ENCODE measurements at regions not wholly inside any gene's neighbourhood (a gene's known extent, or its start where the extent isn't known, plus 50 kb on each side); places are given as distances from the start of the nearest gene placed in this dataset.

- no peak for TF ChIP-seq CTCF (IDR thresholded peaks at IDR 0.05; ENCODE audit: borderline replicate concordance, extremely low read depth, insufficient read depth)
- DNase-seq (no peak), FAIRE-seq (no peak)
- no peaks in the 10 kb centered on the region for H3K36me3 ChIP-seq (ENCODE audit: control insufficient read depth in 2 of 3, insufficient read depth in 3 of 3, low read length in 3 of 3)
- no peaks in the 10 kb centered on the region for H3K4me1 ChIP-seq (ENCODE audit: control insufficient read depth in 2 of 3, insufficient read depth in 2 of 3, low read depth in 1 of 3, low read length in 3 of 3)
- H3K27me3 ChIP-seq (ENCODE audit: control insufficient read depth, insufficient read depth, low read length) = no peaks in the 10 kb centered on the region
- no peaks in the 10 kb centered on the region for H3K9me3 ChIP-seq (ENCODE audit: control insufficient read depth in 2 of 3, insufficient read depth in 1 of 3, low read length in 3 of 3)
- H3K27ac ChIP-seq (ENCODE audit: low read depth in 2 of 2, low read length in 2 of 2) = no peak overlapping the region
- H3K9ac ChIP-seq (ENCODE audit: low read length in 3 of 3) = no peak overlapping the region
- intact Hi-C loops (cut with DNase I) = no loop called here
- no peak overlapping the region for H3K4me3 ChIP-seq (ENCODE audit: low read length in 3 of 3)
Observed at GRCh38 chr4:189198624-189199023, 742.0 kb upstream of the FRG1 start.

GRCh38 chr4:189200353-189200752 lies 740.3 kb upstream of the FRG1 start:
- FAIRE-seq (no peak), DNase-seq (peak in 1 of 5 donors; percentile 20)
- no peaks in the 10 kb centered on the region for H3K27me3 ChIP-seq (ENCODE audit: control insufficient read depth, insufficient read depth, low read length)
- no peaks in the 10 kb centered on the region for H3K9me3 ChIP-seq (ENCODE audit: control insufficient read depth in 2 of 3, insufficient read depth in 1 of 3, low read length in 3 of 3)
- H3K4me1 ChIP-seq (ENCODE audit: control insufficient read depth in 2 of 3, insufficient read depth in 2 of 3, low read depth in 1 of 3, low read length in 3 of 3) = no peaks in the 10 kb centered on the region
- no peak overlapping the region for H3K27ac ChIP-seq (ENCODE audit: low read depth in 2 of 2, low read length in 2 of 2)
- no peak for TF ChIP-seq CTCF (IDR thresholded peaks at IDR 0.05; ENCODE audit: borderline replicate concordance, extremely low read depth, insufficient read depth)
- no peak overlapping the region for H3K9ac ChIP-seq (ENCODE audit: low read length in 3 of 3)
- intact Hi-C loops (cut with DNase I) = no loop called here
- H3K4me3 ChIP-seq (ENCODE audit: low read length in 3 of 3) = no peak overlapping the region
- H3K36me3 ChIP-seq (ENCODE audit: control insufficient read depth in 2 of 3, insufficient read depth in 3 of 3, low read length in 3 of 3) = no peaks in the 10 kb centered on the region

- H3K9ac ChIP-seq (ENCODE audit: low read length in 3 of 3) = no peak overlapping the region
- peak overlapping the region; percentile 18 to 48 (median 43) for H3K4me3 ChIP-seq (ENCODE audit: low read length in 3 of 3)
- no peaks in the 10 kb centered on the region for H3K36me3 ChIP-seq (ENCODE audit: control insufficient read depth in 2 of 3, insufficient read depth in 3 of 3, low read length in 3 of 3)
- H3K27me3 ChIP-seq (ENCODE audit: control insufficient read depth, insufficient read depth, low read length) = no peaks in the 10 kb centered on the region
- intact Hi-C loops (cut with DNase I) = no loop called here
- FAIRE-seq = no peak
- H3K9me3 ChIP-seq (ENCODE audit: control insufficient read depth in 2 of 3, insufficient read depth in 1 of 3, low read length in 3 of 3) = no peaks in the 10 kb centered on the region
- H3K27ac ChIP-seq (ENCODE audit: low read depth in 2 of 2, low read length in 2 of 2) = no peak overlapping the region
- peak; percentile 73 for TF ChIP-seq CTCF (IDR thresholded peaks at IDR 0.05; ENCODE audit: borderline replicate concordance, extremely low read depth, insufficient read depth)
- DNase-seq = peak; percentile 44 to 75 (median 57)
- no peaks in the 10 kb centered on the region for H3K4me1 ChIP-seq (ENCODE audit: control insufficient read depth in 2 of 3, insufficient read depth in 2 of 3, low read depth in 1 of 3, low read length in 3 of 3)
Observed at GRCh38 chr4:189202182-189202868, 738.3 kb upstream of the FRG1 start.

GRCh38 chr4:189202869-189203271 lies 737.8 kb upstream of the FRG1 start:
- no peak for TF ChIP-seq CTCF (IDR thresholded peaks at IDR 0.05; ENCODE audit: borderline replicate concordance, extremely low read depth, insufficient read depth)
- H3K4me1 ChIP-seq (ENCODE audit: control insufficient read depth in 2 of 3, insufficient read depth in 2 of 3, low read depth in 1 of 3, low read length in 3 of 3) = no peaks in the 10 kb centered on the region
- FAIRE-seq (no peak), DNase-seq (peak in 2 of 5 donors; percentile 15 to 20)
- no peak overlapping the region for H3K9ac ChIP-seq (ENCODE audit: low read length in 3 of 3)
- intact Hi-C loops (cut with DNase I) = no loop called here
- H3K4me3 ChIP-seq (ENCODE audit: low read length in 3 of 3) = peak overlapping the region in 1 of 3 donors; percentile 48
- no peaks in the 10 kb centered on the region for H3K27me3 ChIP-seq (ENCODE audit: control insufficient read depth, insufficient read depth, low read length)
- no peaks in the 10 kb centered on the region for H3K9me3 ChIP-seq (ENCODE audit: control insufficient read depth in 2 of 3, insufficient read depth in 1 of 3, low read length in 3 of 3)
- no peaks in the 10 kb centered on the region for H3K36me3 ChIP-seq (ENCODE audit: control insufficient read depth in 2 of 3, insufficient read depth in 3 of 3, low read length in 3 of 3)
- H3K27ac ChIP-seq (ENCODE audit: low read depth in 2 of 2, low read length in 2 of 2) = no peak overlapping the region
